Heart right ventricle (tissue), 16 donors: ENCODE measurements at regions not wholly inside any gene's neighbourhood (a gene's known extent, or its start where the extent isn't known, plus 50 kb on each side); places are given as distances from the start of the nearest gene placed in this dataset.

ENCODE experiments used
- ATAC-seq, 8 donors: fragments of 200-7000 bp; cut with Tn5 transposase; one replicate each; pipeline ENCODE4 v1.9.1; 2020; ENCODE audit warnings: mild to moderate bottlenecking in 8 of 8, moderate library complexity in 8 of 8, moderate number of reproducible peaks in 1 of 8
- DNase-seq, 2 donors: peaks; one replicate each; pipeline ENCODE4 v3.0.0-alpha.2; 2020
- H3K27ac ChIP-seq, 10 donors: fragments of 200-600 bp; sonication (generic) in 2 of 10; one replicate each; pipeline versions ENCODE4 v1.5.0 to v1.8.0; 2020 to 2022; ENCODE audit warnings: mild to moderate bottlenecking in 3 of 10
- H3K27me3 ChIP-seq, 7 donors: fragments of 200-600 bp; one replicate each; pipeline ENCODE4 v1.8.0; 2021 to 2022; ENCODE audit warnings: mild to moderate bottlenecking in 2 of 7
- H3K36me3 ChIP-seq, 9 donors: fragments of 200-600 bp; sonication (generic) in 1 of 9; one replicate each; pipeline versions ENCODE4 v1.5.0 to v1.8.0; 2020 to 2022; ENCODE audit warnings: mild to moderate bottlenecking in 2 of 9
- H3K4me1 ChIP-seq, 9 donors: fragments of 200-600 bp; sonication (generic) in 1 of 9; one replicate each; pipeline versions ENCODE4 v1.5.0 to v1.8.0; 2020 to 2022; ENCODE audit warnings: mild to moderate bottlenecking in 4 of 9
- H3K4me3 ChIP-seq, 10 donors: fragments of 200-600 bp; sonication (generic) in 2 of 10; one replicate each; pipeline versions ENCODE4 v1.5.0 to v1.8.0; 2020 to 2022; ENCODE audit warnings: mild to moderate bottlenecking in 7 of 10, moderate library complexity in 2 of 10
- H3K9me3 ChIP-seq, 11 donors: fragments of 200-600 bp in 10 of 11; sonication (generic) in 2 of 11; one replicate each; pipeline versions ENCODE4 v1.5.0 to v1.8.0; 2013 to 2022; ENCODE audit warnings: mild to moderate bottlenecking in 2 of 11, control low read depth in 1 of 11, moderate library complexity in 1 of 11
- WGBS, 2 donors: extraction: QIAGEN DNeasy Blood & Tissue Kit; methylation state at CpG; one replicate each; pipeline ENCODE4 v1.1.7; 2013; ENCODE audit warnings: inconsistent platforms in 1 of 2; 5-methylcytosine and 5-hydroxymethylcytosine counted together
- intact Hi-C, 10 donors: fragments of 100-400 bp; cut with DNase I; formaldehyde crosslinking; loops; one replicate each; pipeline versions ENCODE4 v1.11.1 to v1.14.2; 2022
- TF ChIP-seq, protein P1 (sequence below), 9 donors: fragments of 200-600 bp; sonication (generic) in 2 of 9; IDR thresholded peaks; one replicate each; pipeline versions ENCODE4 v1.5.0 to v1.8.0; 2021 to 2022; ENCODE audit warnings: antibody characterized with exemption in 9 of 9, mild to moderate bottlenecking in 5 of 9, moderate library complexity in 1 of 9
- donor health status: Arrhythmogenic right ventricular cardiomyopathy.
- donor health status: ischemic (EF 13 %, LVEDD 7.1; RV severe dilation, severe dysfunction).
- donor health status: healthy with polysubstance abuse.
- donor health status: DM: no; HTN: yes; CAD: no.
- donor health status: DM: no; HTN: no; CAD: no.
- donor health status: ischemic (EF 25% LVEDD 6.9; RV normal size, moderate dysfunction).
- donor health status: ischemic (EF 25% LVEDD 5.7; RV mildly dilated, moderate dysfunction).
- donor health status: healthy.
- donor health status: DM: yes; HTN: yes; CAD: no.
- donor health status: Ischemic cardiomyopathy.
- donor health status: ischemic (EF 35%, LVEDD 5.7; RV mildly dilated, moderate dysfunction).
- donor health status: nonischemic (EF 11% LVEDD 7.7; RV severe dilation, severe dysfunction).
- donor health status: DM: yes; HTN: yes; CAD: no.
- donor health status: PGD.
- donor health status: ischemic (EF 29% LVEDD 5.4; RV normal size, mild dysfunction).
- donor health status: nonischemic (EF 23%, LVEDD 6.1; RV moderate dilation, normal function).

DNA sequence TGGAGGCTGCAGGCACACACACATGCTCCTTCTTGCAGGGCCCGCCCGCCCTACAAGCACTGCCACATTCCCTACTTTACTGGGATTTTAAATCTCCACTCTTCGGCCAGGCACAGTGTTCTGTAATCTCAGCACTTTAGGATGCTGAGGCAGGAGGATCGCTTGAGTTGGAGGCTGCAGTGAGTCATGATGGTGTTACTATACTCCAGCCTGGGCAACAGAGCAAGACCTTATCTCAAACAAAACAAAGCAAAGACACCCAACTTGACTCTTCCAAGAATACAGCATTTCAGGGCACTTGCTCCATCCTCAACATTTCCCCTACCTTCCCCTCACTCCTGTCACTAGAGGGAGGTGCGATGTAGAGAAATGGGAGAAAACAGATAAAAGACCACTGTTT, 194.0 kb downstream of the MYLK4 start:
- Histone ChIP-seq H3K4me3 (no peak overlapping the region), H3K27ac (no peak overlapping the region), H3K36me3 (no peaks in the 10 kb centered on the region), H3K27me3 (no peaks in the 10 kb centered on the region), H3K4me1 (no peaks in the 10 kb centered on the region), H3K9me3 (no peaks in the 10 kb centered on the region)
- WGBS, 2 donors = 83 to 88% methylated on average over 5 of the region's 5 CpGs
- DNase-seq = no peak
- no peak for ATAC-seq
- intact Hi-C loops = no loop called here
- TF ChIP-seq, protein P1, sequence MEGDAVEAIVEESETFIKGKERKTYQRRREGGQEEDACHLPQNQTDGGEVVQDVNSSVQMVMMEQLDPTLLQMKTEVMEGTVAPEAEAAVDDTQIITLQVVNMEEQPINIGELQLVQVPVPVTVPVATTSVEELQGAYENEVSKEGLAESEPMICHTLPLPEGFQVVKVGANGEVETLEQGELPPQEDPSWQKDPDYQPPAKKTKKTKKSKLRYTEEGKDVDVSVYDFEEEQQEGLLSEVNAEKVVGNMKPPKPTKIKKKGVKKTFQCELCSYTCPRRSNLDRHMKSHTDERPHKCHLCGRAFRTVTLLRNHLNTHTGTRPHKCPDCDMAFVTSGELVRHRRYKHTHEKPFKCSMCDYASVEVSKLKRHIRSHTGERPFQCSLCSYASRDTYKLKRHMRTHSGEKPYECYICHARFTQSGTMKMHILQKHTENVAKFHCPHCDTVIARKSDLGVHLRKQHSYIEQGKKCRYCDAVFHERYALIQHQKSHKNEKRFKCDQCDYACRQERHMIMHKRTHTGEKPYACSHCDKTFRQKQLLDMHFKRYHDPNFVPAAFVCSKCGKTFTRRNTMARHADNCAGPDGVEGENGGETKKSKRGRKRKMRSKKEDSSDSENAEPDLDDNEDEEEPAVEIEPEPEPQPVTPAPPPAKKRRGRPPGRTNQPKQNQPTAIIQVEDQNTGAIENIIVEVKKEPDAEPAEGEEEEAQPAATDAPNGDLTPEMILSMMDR (IDR thresholded peaks at IDR 0.05) = no peak

DNA sequence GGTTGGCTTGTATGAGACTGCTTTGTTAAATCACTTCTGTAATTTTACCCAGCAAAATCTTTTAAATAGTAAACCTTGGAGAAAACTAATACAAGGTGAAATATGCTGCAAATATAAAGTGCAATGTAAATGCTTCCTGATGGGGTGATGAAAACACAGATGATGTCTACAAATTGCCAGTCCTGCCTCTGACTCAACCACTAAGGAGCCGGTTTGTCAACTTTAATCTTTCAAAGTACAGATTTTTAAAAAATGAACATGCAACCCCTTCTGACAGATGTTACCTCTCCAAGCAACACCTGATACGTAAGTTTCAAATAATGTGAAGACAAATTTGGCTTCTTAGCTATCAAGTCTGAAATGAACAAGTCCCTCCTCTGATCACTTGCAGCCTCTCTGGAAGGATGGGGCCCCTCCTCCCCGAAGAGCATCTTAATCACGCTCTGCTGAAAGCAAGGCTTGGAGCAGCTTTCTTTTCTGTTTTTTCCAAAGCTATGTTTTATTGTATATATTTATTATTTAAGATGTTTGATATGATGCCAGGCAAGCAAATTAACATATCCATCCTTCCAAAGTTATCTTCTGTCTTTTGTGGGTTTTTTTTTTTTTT, 196.0 kb downstream of the MYLK4 start:
- Histone ChIP-seq H3K9me3 (no peaks in the 10 kb centered on the region), H3K4me1 (no peaks in the 10 kb centered on the region), H3K27ac (no peak overlapping the region), H3K36me3 (no peaks in the 10 kb centered on the region), H3K27me3 (peaks cover 0 to 6% (median 0%) of the 10 kb centered on the region in 7 donors), H3K4me3 (no peak overlapping the region)
- 66 to 82% methylated on average over 4 of the region's 4 CpGs for WGBS, 2 donors
- intact Hi-C loops = no loop called here
- no peak for ATAC-seq
- no peak for DNase-seq
- TF ChIP-seq, protein P1 (IDR thresholded peaks at IDR 0.05) = no peak

DNA sequence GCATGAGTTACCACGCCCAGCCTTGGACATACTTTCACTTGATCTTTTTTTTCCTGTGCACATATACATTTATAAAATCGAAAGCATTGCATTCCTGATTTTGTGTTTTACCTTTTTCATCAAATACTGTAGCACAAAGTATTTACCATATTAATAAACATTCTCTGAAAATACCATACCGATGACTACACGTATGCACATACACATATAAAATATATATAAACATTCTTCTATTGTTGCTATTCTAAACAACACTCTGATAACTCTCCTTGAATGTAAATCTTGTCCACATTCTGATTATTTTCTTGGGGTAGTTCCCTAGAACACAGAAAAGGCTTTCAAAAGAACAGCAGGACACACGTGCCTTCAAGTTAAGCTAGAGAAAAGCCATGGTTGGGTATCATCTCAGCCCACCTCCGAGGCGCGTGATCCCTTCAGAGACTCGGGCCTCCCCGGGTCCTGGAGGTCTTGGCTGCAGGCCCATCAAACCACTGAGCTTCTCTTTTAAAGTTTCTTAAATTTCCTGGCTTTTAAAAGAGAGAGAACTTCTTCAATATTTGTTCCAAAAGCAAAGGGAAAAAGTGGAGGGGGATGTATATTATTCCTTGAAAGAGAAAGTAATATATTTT, 198.1 kb downstream of the MYLK4 start:
- intact Hi-C loops = no loop called here
- peaks cover 0 to 6% (median 0%) of the 10 kb centered on the region in 7 donors for H3K27me3 ChIP-seq
- DNase-seq (no peak), ATAC-seq (no peak)
- H3K9me3 ChIP-seq = peaks cover 0 to 6% (median 0%) of the 10 kb centered on the region in 11 donors
- H3K36me3 ChIP-seq = no peaks in the 10 kb centered on the region
- no peak overlapping the region for H3K27ac ChIP-seq
- WGBS, 2 donors = 53 to 72% methylated on average over 10 of the region's 10 CpGs
- TF ChIP-seq, protein P1 (IDR thresholded peaks at IDR 0.05) = no peak
- H3K4me1 ChIP-seq = peaks cover 0 to 2% (median 0%) of the 10 kb centered on the region in 9 donors
- H3K4me3 ChIP-seq = no peak overlapping the region

DNA sequence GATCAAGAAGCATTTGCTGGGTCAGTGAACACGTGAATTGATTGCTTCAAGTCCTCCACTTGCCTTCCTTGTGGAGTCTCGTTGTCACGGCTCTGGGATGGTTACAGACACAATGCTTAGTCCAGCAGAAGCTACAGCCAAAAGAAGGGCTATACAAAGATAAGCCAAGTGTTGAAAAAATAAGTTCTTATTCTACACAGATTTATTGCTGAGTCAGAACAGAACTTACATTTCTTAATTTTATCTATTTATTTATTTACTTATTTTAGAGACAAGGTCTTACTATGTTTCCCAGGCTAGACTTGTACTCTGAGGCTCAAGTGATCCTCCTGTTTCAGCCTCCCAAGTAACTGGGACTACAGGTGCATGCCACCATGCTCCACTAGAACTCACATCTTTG, 199.0 kb downstream of the MYLK4 start:
- intact Hi-C loops = no loop called here
- WGBS, 2 donors = 86 to 90% methylated on average over 3 of the region's 3 CpGs
- peaks cover 0 to 6% (median 0%) of the 10 kb centered on the region in 11 donors for H3K9me3 ChIP-seq
- TF ChIP-seq, protein P1 (IDR thresholded peaks at IDR 0.05) = no peak
- no peak overlapping the region for H3K27ac ChIP-seq
- ATAC-seq (no peak), DNase-seq (no peak)
- H3K36me3 ChIP-seq = no peaks in the 10 kb centered on the region
- peaks cover 0 to 12% (median 0%) of the 10 kb centered on the region in 7 donors for H3K27me3 ChIP-seq
- H3K4me3 ChIP-seq = no peak overlapping the region
- H3K4me1 ChIP-seq = peaks cover 0 to 9% (median 0%) of the 10 kb centered on the region in 9 donors
